Colonic mucosa (tissue), 4 donors: ENCODE measurements at regions not wholly inside any gene's neighbourhood (a gene's known extent, or its start where the extent isn't known, plus 50 kb on each side); places are given as distances from the start of the nearest gene placed in this dataset.

Source experiments
- DNase-seq: peaks from one replicate; pipeline ENCODE4 v3.0.0-alpha.2; 2020
- H3K27ac ChIP-seq: fragments of 200-600 bp; one replicate; pipeline ENCODE4 v1.8.0; 2021
- H3K27me3 ChIP-seq: fragments of 200-600 bp; one replicate; pipeline ENCODE4 v1.8.0; 2021
- H3K36me3 ChIP-seq: fragments of 200-600 bp; one replicate; pipeline ENCODE4 v1.8.0; 2021
- H3K4me1 ChIP-seq: fragments of 200-600 bp; one replicate; pipeline ENCODE4 v1.8.0; 2021; ENCODE audit warnings: mild to moderate bottlenecking
- H3K4me3 ChIP-seq: fragments of 200-600 bp; one replicate; pipeline ENCODE4 v1.8.0; 2021
- H3K9ac ChIP-seq, 2 donors: one replicate each; pipeline ENCODE4 v1.7.0; 2013; ENCODE audit warnings: control low read depth in 2 of 2, low read depth in 2 of 2, low read length in 2 of 2
- H3K9me3 ChIP-seq: fragments of 200-600 bp; one replicate; pipeline ENCODE4 v1.8.0; 2021
- intact Hi-C: fragments of 100-400 bp; cut with DNase I; formaldehyde crosslinking; loops from one replicate; pipeline ENCODE4 v1.14.1; 2022
- TF ChIP-seq, protein P1 (sequence below): fragments of 200-600 bp; IDR thresholded peaks from one replicate; pipeline ENCODE4 v1.8.0; 2022; ENCODE audit warnings: antibody characterized with exemption, mild to moderate bottlenecking
- donor health status: healthy.
- donor health status: DM: no; HTN: no; CAD: no.
- donor health status: DM: no; HTN: no; CAD: no.

DNA sequence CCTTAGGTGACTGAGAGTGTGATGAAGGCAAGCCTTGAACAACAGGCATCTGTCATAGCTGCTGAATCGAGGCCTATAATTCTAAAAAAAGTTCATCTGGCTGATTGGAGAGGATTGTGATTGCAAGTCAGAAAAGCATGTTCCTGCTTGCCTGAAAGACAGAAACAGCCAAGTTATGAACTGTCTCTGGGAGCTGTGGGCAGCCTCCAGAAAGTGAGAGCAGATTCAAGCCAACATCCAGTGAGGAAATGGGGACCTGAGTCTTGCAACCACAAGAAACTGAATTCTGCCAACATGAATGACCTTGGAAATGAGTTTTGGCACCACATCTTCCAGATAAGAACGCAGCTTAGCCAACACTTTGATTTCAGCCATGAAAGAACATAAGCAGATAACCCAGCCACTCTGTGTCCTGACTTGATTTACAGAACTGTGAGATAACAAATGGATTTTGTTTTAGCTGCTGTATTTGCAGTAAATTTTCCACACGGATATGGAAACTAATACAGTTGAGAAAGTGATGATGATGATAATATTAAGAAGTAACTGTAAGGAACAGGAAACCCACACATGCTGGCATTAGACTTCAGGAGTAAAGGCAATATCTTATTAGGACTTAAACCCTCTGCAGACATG, 240.3 kb upstream of the NDST3 start:
- intact Hi-C loops: no loop called here
- no peak overlapping the region for H3K4me3 ChIP-seq
- H3K4me1 ChIP-seq: no peaks in the 10 kb centered on the region
- no peak overlapping the region for H3K27ac ChIP-seq
- no peaks in the 10 kb centered on the region for H3K27me3 ChIP-seq
- H3K9me3 ChIP-seq: no peaks in the 10 kb centered on the region
- H3K9ac ChIP-seq: no peak overlapping the region
- no peaks in the 10 kb centered on the region for H3K36me3 ChIP-seq
- DNase-seq: no peak
- TF ChIP-seq, protein P1, sequence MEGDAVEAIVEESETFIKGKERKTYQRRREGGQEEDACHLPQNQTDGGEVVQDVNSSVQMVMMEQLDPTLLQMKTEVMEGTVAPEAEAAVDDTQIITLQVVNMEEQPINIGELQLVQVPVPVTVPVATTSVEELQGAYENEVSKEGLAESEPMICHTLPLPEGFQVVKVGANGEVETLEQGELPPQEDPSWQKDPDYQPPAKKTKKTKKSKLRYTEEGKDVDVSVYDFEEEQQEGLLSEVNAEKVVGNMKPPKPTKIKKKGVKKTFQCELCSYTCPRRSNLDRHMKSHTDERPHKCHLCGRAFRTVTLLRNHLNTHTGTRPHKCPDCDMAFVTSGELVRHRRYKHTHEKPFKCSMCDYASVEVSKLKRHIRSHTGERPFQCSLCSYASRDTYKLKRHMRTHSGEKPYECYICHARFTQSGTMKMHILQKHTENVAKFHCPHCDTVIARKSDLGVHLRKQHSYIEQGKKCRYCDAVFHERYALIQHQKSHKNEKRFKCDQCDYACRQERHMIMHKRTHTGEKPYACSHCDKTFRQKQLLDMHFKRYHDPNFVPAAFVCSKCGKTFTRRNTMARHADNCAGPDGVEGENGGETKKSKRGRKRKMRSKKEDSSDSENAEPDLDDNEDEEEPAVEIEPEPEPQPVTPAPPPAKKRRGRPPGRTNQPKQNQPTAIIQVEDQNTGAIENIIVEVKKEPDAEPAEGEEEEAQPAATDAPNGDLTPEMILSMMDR: no peak

- no peak overlapping the region for H3K9ac ChIP-seq
- DNase-seq: no peak
- TF ChIP-seq, protein P1: no peak
- H3K4me3 ChIP-seq: no peak overlapping the region
- intact Hi-C loops: no loop called here
- H3K36me3 ChIP-seq: no peaks in the 10 kb centered on the region
- H3K27ac ChIP-seq: no peak overlapping the region
- H3K27me3 ChIP-seq: no peaks in the 10 kb centered on the region
- H3K4me1 ChIP-seq: no peaks in the 10 kb centered on the region
- no peaks in the 10 kb centered on the region for H3K9me3 ChIP-seq
These were observed 237.6 kb upstream of the NDST3 start for GRCh38 chr4:117796677-117797076.

DNA sequence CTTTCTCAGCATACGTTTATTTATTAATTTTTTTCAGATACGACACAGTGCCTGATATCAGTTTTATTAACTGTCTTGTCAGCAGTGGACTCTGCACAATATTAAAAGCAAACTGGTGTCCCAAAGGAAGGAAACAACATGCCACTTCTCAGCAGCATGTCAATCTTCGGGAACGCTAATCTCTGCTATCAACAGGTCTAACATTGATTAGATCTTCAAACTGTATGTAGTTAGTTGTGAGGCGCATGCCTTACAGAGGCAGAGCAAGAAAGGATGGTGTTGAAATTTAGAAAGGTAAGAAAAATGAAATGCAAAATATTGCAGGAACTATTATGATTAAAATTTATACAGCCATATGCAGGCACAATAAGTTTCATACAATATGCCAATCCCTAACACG, 233.7 kb upstream of the NDST3 start:
- intact Hi-C loops: no loop called here
- no peaks in the 10 kb centered on the region for H3K9me3 ChIP-seq
- H3K36me3 ChIP-seq: no peaks in the 10 kb centered on the region
- no peaks in the 10 kb centered on the region for H3K4me1 ChIP-seq
- no peak for DNase-seq
- H3K9ac ChIP-seq: no peak overlapping the region
- H3K27me3 ChIP-seq: no peaks in the 10 kb centered on the region
- TF ChIP-seq, protein P1: no peak
- no peak overlapping the region for H3K27ac ChIP-seq
- no peak overlapping the region for H3K4me3 ChIP-seq

- intact Hi-C loops: no loop called here
- Histone ChIP-seq H3K4me3 (no peak overlapping the region), H3K27me3 (no peaks in the 10 kb centered on the region), H3K9ac (no peak overlapping the region), H3K4me1 (no peaks in the 10 kb centered on the region), H3K9me3 (no peaks in the 10 kb centered on the region), H3K27ac (no peak overlapping the region), H3K36me3 (no peaks in the 10 kb centered on the region)
- DNase-seq: no peak
- TF ChIP-seq, protein P1: no peak
These were observed 232.5 kb upstream of the NDST3 start for GRCh38 chr4:117801756-117802155.

DNA sequence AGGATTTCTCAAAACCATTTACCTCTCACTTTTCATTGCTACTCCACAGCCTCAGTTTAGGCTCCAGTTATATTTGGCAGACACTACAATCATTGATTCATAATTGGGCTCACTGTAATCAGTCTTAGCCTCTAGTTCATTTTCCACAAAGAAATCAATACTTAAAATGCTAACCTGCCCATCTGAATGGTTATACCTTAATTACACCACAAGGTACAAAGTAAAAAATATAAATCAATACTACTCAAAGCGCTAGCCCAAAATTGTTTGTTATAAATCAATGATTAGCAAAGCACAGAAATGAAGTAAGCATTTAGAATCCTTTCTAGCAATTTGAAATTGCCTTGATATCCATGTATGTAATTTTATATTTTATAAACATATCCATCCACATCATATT, 222.6 kb upstream of the NDST3 start:
- DNase-seq: no peak
- Histone ChIP-seq H3K4me1 (no peaks in the 10 kb centered on the region), H3K27ac (no peak overlapping the region), H3K27me3 (no peaks in the 10 kb centered on the region), H3K36me3 (no peaks in the 10 kb centered on the region), H3K4me3 (no peak overlapping the region), H3K9me3 (no peaks in the 10 kb centered on the region), H3K9ac (no peak overlapping the region)
- intact Hi-C loops: no loop called here
- TF ChIP-seq, protein P1: no peak
